SK-N-SH treated with all-trans-retinoic acid at 6 μM for 48 hours (cell line): ENCODE measurements at regions not wholly inside any gene's neighbourhood (a gene's known extent, or its start where the extent isn't known, plus 50 kb on each side); places are given as distances from the start of the nearest gene placed in this dataset.

Experiments used
- ARNTL ChIP-seq: fragments of 450-650 bp; formaldehyde crosslinking; IDR thresholded peaks from 2 replicates; pipeline ENCODE4 v1.5.0; 2020; ENCODE audit warnings: low read depth, mild to moderate bottlenecking, moderate library complexity, borderline replicate concordance
- CSDC2 ChIP-seq: fragments of 250-450 bp; sonication (Bioruptor Pico); IDR thresholded peaks from 2 replicates; pipeline ENCODE4 v1.5.0; 2020; ENCODE audit warnings: mild to moderate bottlenecking, moderate library complexity
- OSR1 ChIP-seq: fragments of 250-450 bp; sonication (Bioruptor Pico); IDR thresholded peaks from 2 replicates; pipeline ENCODE4 v1.8.0; 2022; ENCODE audit warnings: moderate library complexity, mild to moderate bottlenecking, inconsistent platforms
- PATZ1 ChIP-seq: fragments of 250-450 bp; sonication (Bioruptor Pico); IDR thresholded peaks from 2 replicates; pipeline ENCODE4 v1.8.0; 2020; ENCODE audit warnings: mild to moderate bottlenecking, moderate library complexity, borderline replicate concordance
- ZFP3 ChIP-seq: fragments of 250-450 bp; sonication (Bioruptor Pico); IDR thresholded peaks from 2 replicates; pipeline ENCODE4 v1.5.0; 2020; ENCODE audit warnings: mild to moderate bottlenecking, moderate library complexity
- ZFP30 ChIP-seq: fragments of 450-650 bp; formaldehyde crosslinking; IDR thresholded peaks from 2 replicates; pipeline ENCODE4 v1.5.0; 2022; ENCODE audit warnings: mild to moderate bottlenecking, moderate library complexity
- ZNF70 ChIP-seq: fragments of 450-650 bp; formaldehyde crosslinking; IDR thresholded peaks from 2 replicates; pipeline ENCODE4 v1.5.0; 2020; ENCODE audit warnings: mild to moderate bottlenecking, moderate library complexity
- ZNF8 ChIP-seq: fragments of 450-650 bp; formaldehyde crosslinking; IDR thresholded peaks from 2 replicates; pipeline ENCODE4 v1.5.0; 2020; ENCODE audit warnings: mild to moderate bottlenecking, moderate library complexity
- TF ChIP-seq, protein P1 (sequence below): fragments of 250-450 bp; sonication (Bioruptor Pico); IDR thresholded peaks from 2 replicates; pipeline ENCODE4 v1.8.0; 2021; ENCODE audit warnings: low read depth, mild to moderate bottlenecking, moderate library complexity, borderline replicate concordance

DNA sequence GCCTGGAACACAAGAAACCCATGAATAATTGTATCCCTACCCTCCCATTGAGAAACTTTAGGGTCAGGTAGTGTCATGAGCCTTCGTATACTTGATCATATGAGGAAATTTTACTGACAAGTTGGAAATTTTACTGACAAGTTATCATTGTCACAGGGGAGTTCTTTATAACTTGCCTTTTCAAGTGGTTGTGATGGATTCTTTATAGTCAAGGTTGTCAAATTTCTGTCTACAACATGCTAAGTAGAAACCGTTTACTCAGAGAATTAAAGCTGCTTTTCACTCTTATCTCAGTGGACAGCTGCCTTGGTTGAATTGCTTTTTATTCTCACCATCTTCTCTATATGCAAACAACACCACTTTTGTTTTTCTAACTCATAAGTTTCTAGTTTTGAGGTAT is 1286.4 kb downstream of the EPHA7 start:
- no peak for TF ChIP-seq PATZ1 (CRISPR knock-in tag)
- TF ChIP-seq ARNTL (CRISPR knock-in tag) = no peak
- TF ChIP-seq ZFP30 (CRISPR knock-in tag) = no peak
- TF ChIP-seq CSDC2 (CRISPR knock-in tag) = no peak
- no peak for TF ChIP-seq ZNF70 (CRISPR knock-in tag)
- TF ChIP-seq ZFP3 (CRISPR knock-in tag) = no peak
- TF ChIP-seq, protein P1, sequence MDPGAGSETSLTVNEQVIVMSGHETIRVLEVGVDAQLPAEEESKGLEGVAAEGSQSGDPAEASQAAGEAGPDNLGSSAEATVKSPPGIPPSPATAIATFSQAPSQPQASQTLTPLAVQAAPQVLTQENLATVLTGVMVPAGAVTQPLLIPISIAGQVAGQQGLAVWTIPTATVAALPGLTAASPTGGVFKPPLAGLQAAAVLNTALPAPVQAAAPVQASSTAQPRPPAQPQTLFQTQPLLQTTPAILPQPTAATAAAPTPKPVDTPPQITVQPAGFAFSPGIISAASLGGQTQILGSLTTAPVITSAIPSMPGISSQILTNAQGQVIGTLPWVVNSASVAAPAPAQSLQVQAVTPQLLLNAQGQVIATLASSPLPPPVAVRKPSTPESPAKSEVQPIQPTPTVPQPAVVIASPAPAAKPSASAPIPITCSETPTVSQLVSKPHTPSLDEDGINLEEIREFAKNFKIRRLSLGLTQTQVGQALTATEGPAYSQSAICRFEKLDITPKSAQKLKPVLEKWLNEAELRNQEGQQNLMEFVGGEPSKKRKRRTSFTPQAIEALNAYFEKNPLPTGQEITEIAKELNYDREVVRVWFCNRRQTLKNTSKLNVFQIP = no peak
- TF ChIP-seq OSR1 (CRISPR knock-in tag) = no peak
- no peak for TF ChIP-seq ZNF8 (CRISPR knock-in tag)
